ENCODE measurements at regions not wholly inside any gene's neighbourhood (a gene's known extent, or its start where the extent isn't known, plus 50 kb on each side); places are given as distances from the start of the nearest gene placed in this dataset.

DNA sequence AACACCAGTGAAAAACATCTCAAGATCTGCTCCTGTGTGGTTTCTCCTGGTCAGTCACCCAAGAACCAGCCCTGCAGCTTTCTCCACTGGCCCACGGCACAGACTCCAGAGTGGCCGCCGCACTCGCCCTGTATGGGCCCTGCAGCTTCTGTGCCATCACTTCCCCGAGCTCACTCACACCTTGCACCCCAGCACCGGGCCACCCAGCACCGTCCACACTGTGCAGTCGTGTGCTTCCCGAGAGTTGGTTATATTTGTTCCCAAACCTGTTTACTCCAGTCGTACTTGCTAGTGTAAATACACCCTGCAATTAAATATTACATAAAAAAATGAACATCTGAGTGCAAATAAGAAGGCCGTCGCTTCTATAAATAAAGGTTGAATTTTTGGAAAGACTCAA, 341.7 kb downstream of the CDH26 start:
- Mint-ChIP-seq H3K27me3 (no peaks in the 10 kb centered on the region), H3K4me3 (no peak overlapping the region), H3K9me3 (no peaks in the 10 kb centered on the region), H3K4me1 (no peaks in the 10 kb centered on the region), H3K36me3 (ENCODE audit: low read depth) (no peaks in the 10 kb centered on the region), H3K27ac (no peak overlapping the region)
- intact Hi-C loops (cut with micrococcal nuclease): no loop called here
- no peak for DNase-seq

DNA sequence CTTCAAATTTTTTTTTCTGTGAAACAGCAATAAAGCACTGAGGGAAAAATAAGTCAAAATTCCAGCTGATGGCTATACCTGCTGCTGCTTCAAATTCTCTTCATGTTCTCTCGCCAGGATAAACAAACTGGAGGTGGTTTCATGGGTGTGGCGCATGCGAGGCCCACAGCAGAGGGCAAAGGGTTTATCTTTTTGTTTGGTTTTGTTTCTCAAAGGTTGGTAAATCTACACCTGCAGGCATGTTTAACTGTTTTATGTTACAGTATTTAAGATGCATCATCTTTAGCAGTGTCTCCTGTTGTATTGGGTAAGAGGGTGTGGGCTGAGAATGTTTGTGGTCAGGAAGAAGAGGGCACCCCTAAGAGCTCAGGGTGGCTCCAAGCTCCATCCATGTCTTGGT, 342.2 kb downstream of the CDH26 start:
- Mint-ChIP-seq H3K4me3 (no peak overlapping the region), H3K9me3 (no peaks in the 10 kb centered on the region), H3K27me3 (no peaks in the 10 kb centered on the region), H3K27ac (no peak overlapping the region), H3K4me1 (no peaks in the 10 kb centered on the region), H3K36me3 (ENCODE audit: low read depth) (no peaks in the 10 kb centered on the region)
- DNase-seq: no peak
- intact Hi-C loops (cut with micrococcal nuclease): no loop called here

DNA sequence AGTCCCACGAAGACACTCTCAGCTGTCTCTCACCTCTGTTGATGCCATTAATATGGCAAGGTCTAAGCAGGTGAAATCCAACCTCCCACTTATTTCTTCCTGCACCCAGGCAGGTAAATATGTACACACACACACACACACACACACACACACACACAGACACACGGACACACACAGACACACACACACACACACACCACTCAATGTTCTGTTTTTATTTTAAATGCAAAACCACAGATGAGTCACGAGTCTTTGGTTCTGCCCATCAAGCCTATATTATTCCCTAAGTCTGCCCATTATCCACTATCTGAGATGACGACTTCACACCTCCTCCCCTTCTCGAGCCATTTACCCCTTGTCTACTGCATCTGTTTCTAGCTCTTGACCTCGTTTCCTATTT, 344.7 kb downstream of the CDH26 start:
- no peak overlapping the region for H3K4me3 Mint-ChIP-seq
- no peak overlapping the region for H3K27ac Mint-ChIP-seq
- DNase-seq: no peak
- H3K36me3 Mint-ChIP-seq (ENCODE audit: low read depth): no peaks in the 10 kb centered on the region
- intact Hi-C loops (cut with micrococcal nuclease): no loop called here
- H3K27me3 Mint-ChIP-seq: no peaks in the 10 kb centered on the region
- H3K4me1 Mint-ChIP-seq: no peaks in the 10 kb centered on the region
- no peaks in the 10 kb centered on the region for H3K9me3 Mint-ChIP-seq

DNA sequence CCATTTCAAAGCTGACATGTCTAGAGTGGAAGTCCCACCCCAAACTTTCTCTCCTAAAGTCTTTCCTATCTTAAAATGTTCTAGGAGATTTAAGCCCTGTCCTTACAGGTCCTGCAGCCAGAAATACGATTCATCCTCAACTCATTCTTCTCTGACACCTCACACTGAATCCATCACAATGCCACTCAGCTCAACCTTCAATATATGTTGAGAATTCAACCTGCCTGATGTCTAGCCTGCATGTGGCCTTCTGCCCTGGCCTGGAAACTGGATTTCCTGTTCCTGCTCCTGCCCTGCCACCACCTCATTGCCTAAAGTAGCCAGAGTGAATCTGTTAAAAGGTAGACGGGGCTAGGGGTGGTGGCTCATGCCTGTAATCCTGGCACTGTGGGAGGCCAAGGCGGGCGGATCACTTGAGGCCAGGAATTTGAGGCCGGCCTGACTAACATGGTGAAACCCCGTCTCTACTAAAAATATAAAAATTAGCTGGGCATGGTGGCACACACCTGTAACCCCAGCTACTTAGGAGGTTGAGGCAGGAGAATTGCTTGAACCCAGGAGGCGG, 345.9 kb downstream of the CDH26 start:
- intact Hi-C loops (cut with micrococcal nuclease): no loop called here
- Mint-ChIP-seq H3K4me3 (no peak overlapping the region), H3K27me3 (no peaks in the 10 kb centered on the region), H3K9me3 (no peaks in the 10 kb centered on the region), H3K36me3 (ENCODE audit: low read depth) (no peaks in the 10 kb centered on the region), H3K4me1 (no peaks in the 10 kb centered on the region), H3K27ac (no peak overlapping the region)
- no peak for DNase-seq

DNA sequence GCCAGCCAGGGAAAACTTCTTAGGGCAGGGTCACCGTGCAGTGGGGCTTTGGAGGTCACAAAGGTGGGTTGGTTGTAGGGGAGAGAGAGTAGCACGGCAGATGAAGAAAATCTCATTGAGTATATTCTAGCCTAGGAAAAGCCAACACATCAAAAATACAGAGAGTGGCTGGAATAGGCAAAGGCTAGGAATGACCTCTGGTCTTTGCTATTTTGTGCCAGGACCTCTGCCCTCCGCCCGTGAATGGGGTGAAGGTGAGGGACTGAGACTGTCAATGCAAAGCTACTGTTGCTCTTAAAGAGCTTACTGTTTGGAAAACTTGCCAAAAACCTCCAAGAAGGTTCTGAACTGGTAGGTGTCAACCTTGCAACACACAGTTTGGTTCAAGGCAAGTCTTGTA, 346.7 kb downstream of the CDH26 start:
- Mint-ChIP-seq H3K36me3 (ENCODE audit: low read depth) (no peaks in the 10 kb centered on the region), H3K4me1 (no peaks in the 10 kb centered on the region), H3K9me3 (no peaks in the 10 kb centered on the region), H3K27ac (no peak overlapping the region), H3K4me3 (no peak overlapping the region), H3K27me3 (no peaks in the 10 kb centered on the region)
- no peak for DNase-seq
- intact Hi-C loops (cut with micrococcal nuclease): no loop called here

DNA sequence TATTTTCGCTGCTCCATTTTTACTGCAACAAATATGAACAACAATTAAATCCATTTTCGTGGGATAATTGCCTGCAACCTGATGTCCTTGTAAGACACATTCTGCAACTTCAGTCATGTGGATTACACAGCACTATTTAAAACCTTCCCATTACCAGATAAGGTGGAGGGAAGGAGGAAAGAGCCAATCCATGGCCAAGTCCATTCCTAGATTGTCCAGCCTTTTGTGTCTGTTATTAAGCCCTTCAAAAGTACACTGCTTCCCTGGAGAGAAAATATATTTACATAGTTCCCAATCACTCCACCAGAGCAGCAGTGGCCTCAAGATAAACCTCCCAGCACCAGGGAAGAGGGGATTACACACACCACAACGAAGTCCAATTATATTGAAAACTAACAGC, 347.9 kb downstream of the CDH26 start:
- no peaks in the 10 kb centered on the region for H3K4me1 Mint-ChIP-seq
- H3K36me3 Mint-ChIP-seq (ENCODE audit: low read depth): no peaks in the 10 kb centered on the region
- no peak for DNase-seq
- H3K4me3 Mint-ChIP-seq: no peak overlapping the region
- H3K9me3 Mint-ChIP-seq: no peaks in the 10 kb centered on the region
- intact Hi-C loops (cut with micrococcal nuclease): no loop called here
- no peaks in the 10 kb centered on the region for H3K27me3 Mint-ChIP-seq
- H3K27ac Mint-ChIP-seq: no peak overlapping the region

DNA sequence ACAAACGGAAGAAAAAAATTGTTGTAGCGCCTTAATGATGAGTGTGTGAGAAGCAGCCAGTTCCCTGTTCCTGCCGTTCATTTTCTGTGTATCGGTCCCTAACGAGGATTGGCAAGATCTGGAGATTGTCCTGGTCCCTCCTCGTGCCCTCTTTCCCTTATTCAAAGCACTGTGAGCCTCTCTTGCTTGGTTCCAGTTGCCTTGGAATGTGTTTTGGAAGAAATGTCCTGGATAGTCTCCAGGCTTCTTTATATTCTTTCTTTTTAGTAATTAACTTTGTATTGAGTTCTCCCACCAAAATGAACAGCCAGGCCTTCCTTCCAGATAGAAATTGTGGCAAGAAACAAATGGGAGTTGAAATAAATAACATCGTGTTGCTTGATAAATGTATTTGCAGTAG, 348.3 kb downstream of the CDH26 start:
- Mint-ChIP-seq H3K4me1 (no peaks in the 10 kb centered on the region), H3K4me3 (no peak overlapping the region), H3K9me3 (no peaks in the 10 kb centered on the region), H3K27ac (no peak overlapping the region), H3K27me3 (no peaks in the 10 kb centered on the region), H3K36me3 (ENCODE audit: low read depth) (no peaks in the 10 kb centered on the region)
- DNase-seq: no peak
- intact Hi-C loops (cut with micrococcal nuclease): no loop called here

DNA sequence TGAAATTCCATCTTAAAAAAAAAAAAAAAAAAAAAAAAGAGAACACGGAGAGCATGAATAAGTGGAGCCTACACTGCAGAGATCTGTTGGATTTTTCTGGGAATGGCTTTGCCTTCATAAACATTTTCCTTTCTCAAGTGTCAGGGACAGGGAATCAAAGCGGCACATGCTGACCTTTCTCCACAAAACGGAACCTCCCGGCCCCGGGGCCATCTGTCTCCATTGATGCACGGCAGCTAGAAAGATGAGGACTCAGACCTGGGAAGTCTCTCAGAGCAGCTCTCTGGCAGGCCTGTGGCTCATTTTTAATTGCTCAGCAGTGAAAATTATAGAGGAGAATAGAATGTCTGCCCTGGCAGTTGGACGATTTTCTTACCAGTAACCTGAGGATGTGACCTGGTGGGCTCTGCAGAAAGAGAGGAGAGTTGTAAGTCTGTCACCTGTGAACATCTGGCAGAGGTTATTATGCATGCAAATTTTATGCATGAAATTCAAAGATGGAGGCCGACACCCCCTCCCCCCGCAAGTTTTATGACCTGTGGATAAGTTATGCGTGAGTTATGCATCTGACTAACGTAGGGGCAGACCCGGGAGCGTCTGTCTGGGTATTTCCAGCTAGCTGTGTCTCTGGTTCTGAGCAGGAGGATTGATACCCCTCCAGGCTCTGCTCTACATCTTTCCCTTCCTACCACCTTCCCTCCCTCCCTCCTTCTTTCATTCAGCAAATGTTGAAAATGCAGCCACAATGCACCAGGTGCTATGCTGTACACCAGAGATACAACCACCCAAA, 352.5 kb downstream of the CDH26 start:
- H3K9me3 Mint-ChIP-seq: peaks cover 5% of the 10 kb centered on the region
- H3K27me3 Mint-ChIP-seq: no peaks in the 10 kb centered on the region
- H3K4me1 Mint-ChIP-seq: no peaks in the 10 kb centered on the region
- no peak overlapping the region for H3K4me3 Mint-ChIP-seq
- intact Hi-C loops (cut with micrococcal nuclease): no loop called here
- H3K27ac Mint-ChIP-seq: no peak overlapping the region
- no peak for DNase-seq
- no peaks in the 10 kb centered on the region for H3K36me3 Mint-ChIP-seq (ENCODE audit: low read depth)

DNA sequence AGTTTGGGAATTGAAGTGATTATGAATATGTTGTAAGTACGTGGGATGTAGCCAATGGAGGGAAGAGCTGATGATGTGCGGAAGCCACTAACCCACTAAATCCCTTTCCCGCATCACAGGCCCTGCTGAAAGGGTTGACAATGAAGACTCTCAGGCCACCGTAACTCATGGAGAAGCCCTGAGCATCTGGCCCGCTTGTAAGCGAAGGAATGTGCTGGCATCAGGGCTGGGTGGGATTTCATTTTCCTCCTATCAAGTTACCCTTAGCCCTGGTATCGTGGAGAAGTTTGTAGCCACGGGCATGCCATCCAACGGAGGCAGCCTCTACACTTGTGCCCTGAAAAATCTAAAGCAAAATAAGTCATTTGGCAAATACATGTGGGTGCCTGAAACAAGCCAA, 355.0 kb downstream of the CDH26 start:
- Mint-ChIP-seq H3K4me1 (no peaks in the 10 kb centered on the region), H3K4me3 (no peak overlapping the region), H3K36me3 (ENCODE audit: low read depth) (no peaks in the 10 kb centered on the region), H3K9me3 (peaks cover 5% of the 10 kb centered on the region), H3K27me3 (no peaks in the 10 kb centered on the region), H3K27ac (no peak overlapping the region)
- intact Hi-C loops (cut with micrococcal nuclease): no loop called here
- no peak for DNase-seq

DNA sequence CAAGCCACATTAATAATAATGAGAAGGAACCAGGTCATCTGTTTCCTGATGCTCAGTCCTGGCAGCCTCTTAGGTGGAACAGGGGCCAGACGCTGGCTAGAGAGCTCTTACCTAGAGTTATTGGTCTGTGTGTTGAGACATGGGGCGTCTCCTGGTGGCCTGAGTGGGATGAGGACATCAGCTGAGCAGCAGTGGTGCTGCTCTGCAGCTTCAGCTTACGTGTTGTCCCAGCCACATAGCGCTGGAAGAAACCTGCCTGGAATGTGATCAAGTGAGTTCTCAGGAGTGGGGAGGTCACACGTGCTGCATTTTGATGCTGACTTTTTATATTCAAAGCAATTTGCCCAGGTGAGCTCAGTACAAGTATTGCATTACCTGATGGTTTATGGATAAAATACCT, 355.4 kb downstream of the CDH26 start:
- no peak for DNase-seq
- no peaks in the 10 kb centered on the region for H3K27me3 Mint-ChIP-seq
- H3K27ac Mint-ChIP-seq: no peak overlapping the region
- no peak overlapping the region for H3K4me3 Mint-ChIP-seq
- intact Hi-C loops (cut with micrococcal nuclease): no loop called here
- H3K4me1 Mint-ChIP-seq: no peaks in the 10 kb centered on the region
- no peaks in the 10 kb centered on the region for H3K36me3 Mint-ChIP-seq (ENCODE audit: low read depth)
- peaks cover 5% of the 10 kb centered on the region for H3K9me3 Mint-ChIP-seq

DNA sequence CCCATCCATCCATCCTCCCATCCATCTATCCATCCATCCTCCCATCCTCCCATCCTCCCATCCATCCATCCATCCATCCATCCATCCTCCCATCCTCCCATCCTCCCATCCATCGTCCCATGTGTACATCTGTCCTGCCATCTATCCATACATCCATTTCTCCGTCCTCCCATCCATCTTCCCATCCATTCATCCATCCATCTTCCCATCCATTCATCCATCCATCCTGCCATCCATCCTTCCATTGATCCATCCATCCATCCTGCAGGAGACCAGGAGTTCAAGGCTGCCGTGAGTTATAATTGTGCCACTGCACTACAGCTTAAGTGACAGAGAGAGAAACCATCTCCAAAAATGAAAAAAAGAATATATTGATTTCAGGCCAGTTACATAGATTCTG, 356.5 kb downstream of the CDH26 start:
- intact Hi-C loops (cut with micrococcal nuclease): no loop called here
- H3K4me3 Mint-ChIP-seq: no peak overlapping the region
- H3K9me3 Mint-ChIP-seq: peaks cover 5% of the 10 kb centered on the region
- no peaks in the 10 kb centered on the region for H3K4me1 Mint-ChIP-seq
- no peaks in the 10 kb centered on the region for H3K27me3 Mint-ChIP-seq
- DNase-seq: no peak
- no peaks in the 10 kb centered on the region for H3K36me3 Mint-ChIP-seq (ENCODE audit: low read depth)
- H3K27ac Mint-ChIP-seq: no peak overlapping the region

DNA sequence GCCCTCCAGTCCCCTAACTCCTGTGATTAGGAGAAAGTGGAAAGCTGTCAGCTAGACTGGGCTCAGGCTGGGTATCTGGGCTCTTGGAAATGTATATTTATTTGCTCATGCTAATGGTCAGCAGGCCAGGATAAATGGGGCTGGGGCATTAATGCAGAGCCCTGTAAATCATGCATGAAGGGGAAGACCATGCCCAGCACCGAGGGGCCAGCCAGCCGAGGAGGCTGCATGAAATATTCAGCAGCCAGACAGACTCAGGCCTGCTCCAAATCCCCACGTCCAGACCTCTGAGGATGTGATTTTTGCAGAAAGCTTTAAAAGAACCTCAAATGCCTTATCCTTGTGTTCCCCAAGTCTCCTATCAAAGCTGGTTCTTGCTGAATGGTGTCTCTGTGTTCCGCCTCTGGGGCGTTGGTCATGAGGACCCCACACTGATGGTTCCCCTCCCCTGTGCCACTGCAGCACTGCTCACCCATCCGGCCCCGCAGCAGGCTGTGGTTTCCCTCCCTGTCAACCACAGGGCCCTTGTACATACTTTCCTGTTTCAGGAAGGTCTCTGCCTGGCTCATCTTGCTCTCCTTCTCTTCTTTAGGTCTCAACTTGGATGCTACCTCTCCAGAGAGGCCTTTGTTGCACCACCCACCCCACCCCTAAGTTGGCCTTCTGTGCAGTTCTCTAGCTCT, 358.4 kb downstream of the CDH26 start:
- Mint-ChIP-seq H3K4me1 (no peaks in the 10 kb centered on the region), H3K27me3 (no peaks in the 10 kb centered on the region), H3K27ac (no peak overlapping the region), H3K9me3 (peaks cover 5% of the 10 kb centered on the region), H3K36me3 (ENCODE audit: low read depth) (no peaks in the 10 kb centered on the region), H3K4me3 (no peak overlapping the region)
- intact Hi-C loops (cut with micrococcal nuclease): no loop called here
- no peak for DNase-seq

DNA sequence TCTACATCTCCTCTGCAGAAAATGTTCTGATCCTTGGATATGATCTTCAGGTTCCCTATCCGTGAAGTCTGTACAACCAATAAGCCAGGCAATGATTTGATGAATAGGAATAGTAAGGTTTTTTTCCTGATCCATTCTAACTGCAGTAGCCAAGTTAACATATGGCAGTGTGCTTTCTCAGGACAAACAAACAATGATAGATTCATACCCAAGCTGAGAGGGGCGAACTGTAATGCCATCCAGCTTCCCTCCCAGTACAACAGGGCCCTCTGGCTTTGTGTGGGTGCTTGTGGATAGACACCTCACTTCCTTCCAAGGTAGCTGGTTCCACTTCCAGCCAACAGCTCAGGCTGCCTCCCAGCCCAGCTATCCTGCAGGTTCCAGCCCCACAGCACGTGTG, 359.2 kb downstream of the CDH26 start:
- no peaks in the 10 kb centered on the region for H3K36me3 Mint-ChIP-seq (ENCODE audit: low read depth)
- peaks cover 5% of the 10 kb centered on the region for H3K9me3 Mint-ChIP-seq
- no peak overlapping the region for H3K4me3 Mint-ChIP-seq
- no peak for DNase-seq
- no peaks in the 10 kb centered on the region for H3K27me3 Mint-ChIP-seq
- no peak overlapping the region for H3K27ac Mint-ChIP-seq
- H3K4me1 Mint-ChIP-seq: no peaks in the 10 kb centered on the region
- intact Hi-C loops (cut with micrococcal nuclease): no loop called here

DNA sequence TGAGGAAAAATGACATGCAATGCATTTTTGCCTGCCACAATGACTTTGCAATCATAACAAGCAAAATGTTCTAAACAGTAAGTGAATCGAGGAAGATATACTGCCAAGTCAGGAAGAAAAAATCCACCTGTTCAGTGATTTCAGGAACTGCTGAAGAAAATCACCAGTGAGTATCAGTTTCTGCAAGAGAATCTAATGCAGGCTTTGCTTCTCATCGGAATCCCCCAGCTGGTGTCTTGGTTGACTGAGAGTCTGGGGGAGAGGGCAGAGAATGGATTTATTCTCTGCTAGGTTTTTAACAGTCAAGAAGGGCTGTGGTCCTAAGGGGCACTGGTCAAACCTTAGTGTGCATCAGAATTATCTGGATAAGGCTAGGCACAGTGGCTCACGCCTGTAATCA, 363.4 kb downstream of the CDH26 start:
- Mint-ChIP-seq H3K36me3 (ENCODE audit: low read depth) (no peaks in the 10 kb centered on the region), H3K9me3 (no peaks in the 10 kb centered on the region), H3K4me1 (no peaks in the 10 kb centered on the region), H3K27ac (no peak overlapping the region), H3K4me3 (no peak overlapping the region), H3K27me3 (no peaks in the 10 kb centered on the region)
- DNase-seq: no peak
- intact Hi-C loops (cut with micrococcal nuclease): no loop called here
